H1 (cell line): ENCODE measurements at regions not wholly inside any gene's neighbourhood (a gene's known extent, or its start where the extent isn't known, plus 50 kb on each side); places are given as distances from the start of the nearest gene placed in this dataset.

Experiments used
- CTCF ChIA-PET: fragments of 300-600 bp; sonication (Branson Sonifier 250); formaldehyde crosslinking; loops from one replicate; lab custom pipeline; 2021; ENCODE audit not compliant: partially characterized antibody; lab: Charles Lee
- POLR2A ChIA-PET: fragments of 300-600 bp; sonication (Branson Sonifier 250); formaldehyde crosslinking; loops from one replicate; lab custom pipeline; 2021; ENCODE audit warnings: inconsistent platforms; ENCODE audit not compliant: partially characterized antibody; lab: Charles Lee
- DNase-seq, 2 experiments: peaks; one replicate each; pipeline versions ENCODE4 v3.0.0 to v3.0.0-alpha.2; 2010 to 2022; ENCODE audit warnings: low spot score in 2 of 2, low read depth in 1 of 2, mixed read lengths in 1 of 2
- FAIRE-seq: peaks from 2 replicates; lab custom pipeline; 2011; peaks lifted over from hg19 to GRCh38; lab: Jason Lieb, UNC
- H2AFZ ChIP-seq: 2 replicates; pipeline ENCODE4 v1.8.1; 2012; ENCODE audit warnings: low read length, inconsistent platforms
- H2AK5ac ChIP-seq: 2 replicates; pipeline ENCODE4 v1.6.1; 2013; ENCODE audit warnings: low read depth, low read length
- H2BK120ac ChIP-seq: replicated peaks from 2 replicates; pipeline ENCODE3; 2013; ENCODE audit warnings: low read depth, low read length, inconsistent platforms
- H2BK12ac ChIP-seq: 2 replicates; pipeline ENCODE4 v1.6.1; 2013; ENCODE audit warnings: low read depth, low read length
- H2BK15ac ChIP-seq: 2 replicates; pipeline ENCODE4 v1.6.1; 2013; ENCODE audit warnings: low read length
- H2BK20ac ChIP-seq: 2 replicates; pipeline ENCODE4 v1.6.1; 2013; ENCODE audit warnings: low read length
- H2BK5ac ChIP-seq: 2 replicates; pipeline ENCODE4 v1.6.1; 2013; ENCODE audit warnings: low read depth, low read length
- H3K14ac ChIP-seq: 2 replicates; pipeline ENCODE4 v1.6.1; 2013; ENCODE audit warnings: inconsistent platforms; ENCODE audit not compliant: insufficient read length
- H3K18ac ChIP-seq: 2 replicates; pipeline ENCODE4 v1.6.1; 2013; ENCODE audit warnings: low read length; ENCODE audit errors: extremely low read depth
- H3K23ac ChIP-seq: 2 replicates; pipeline ENCODE4 v1.6.1; 2013; ENCODE audit warnings: inconsistent platforms; ENCODE audit not compliant: insufficient read length
- H3K23me2 ChIP-seq: 2 replicates; pipeline ENCODE4 v1.6.1; 2013; ENCODE audit warnings: low read depth, low read length
- H3K27ac ChIP-seq: 2 replicates; pipeline ENCODE4 v1.6.1; 2011; ENCODE audit warnings: low read depth, low read length, inconsistent platforms
- H3K27me3 ChIP-seq, 4 experiments: replicated peaks in 1 of 4; 1 replicate in 1 of 4; 2 replicates in 3 of 4; pipeline versions ENCODE4 v1.6.1 to v1.8.1; 2011 to 2013; ENCODE audit warnings: low read length in 3 of 4, mild to moderate bottlenecking in 3 of 4, inconsistent platforms in 2 of 4, mixed read lengths in 2 of 4, moderate library complexity in 1 of 4; ENCODE audit not compliant: control insufficient read depth in 3 of 4, insufficient read depth in 3 of 4; ENCODE audit errors: extremely low read depth in 1 of 4
- H3K36me3 ChIP-seq, 4 experiments: 2 replicates each; pipeline versions ENCODE4 v1.6.1 to v1.8.1; 2011 to 2013; ENCODE audit warnings: mild to moderate bottlenecking in 4 of 4, low read length in 3 of 4, moderate library complexity in 2 of 4, control low read depth in 1 of 4, inconsistent platforms in 1 of 4; ENCODE audit not compliant: insufficient read depth in 4 of 4, control insufficient read depth in 2 of 4
- H3K4ac ChIP-seq: replicated peaks from 2 replicates; pipeline ENCODE3; 2013; ENCODE audit warnings: low read length, low read depth, mixed read lengths, inconsistent platforms; ENCODE audit not compliant: insufficient read length
- H3K4me1 ChIP-seq, 4 experiments: replicated peaks in 1 of 4; 1 replicate in 1 of 4; 2 replicates in 3 of 4; pipeline versions ENCODE4 v1.6.1 to v1.8.1; 2011 to 2013; ENCODE audit warnings: low read length in 3 of 4, inconsistent platforms in 2 of 4, mixed read lengths in 1 of 4; ENCODE audit not compliant: insufficient read depth in 4 of 4, control insufficient read depth in 3 of 4
- H3K4me2 ChIP-seq, 2 experiments: 2 replicates each; pipeline versions ENCODE4 v1.6.1 to v1.8.1; 2011 to 2013; ENCODE audit warnings: low read depth in 2 of 2, low read length in 2 of 2, control low read depth in 1 of 2, inconsistent platforms in 1 of 2, mild to moderate bottlenecking in 1 of 2; ENCODE audit not compliant: insufficient read depth in 1 of 2
- H3K4me3 ChIP-seq, 4 experiments: fragments of 200-600, 300-600 bp in 1 of 4; sonication (generic), shearing (Covaris generic), sonication (Bioruptor Twin) in 1 of 4; 2 replicates each; pipeline versions ENCODE4 v1.5.1 to v1.8.1; 2011 to 2016; ENCODE audit warnings: low read length in 4 of 4, low read depth in 3 of 4, control low read depth in 2 of 4, inconsistent platforms in 2 of 4, mild to moderate bottlenecking in 2 of 4, mixed read lengths in 1 of 4, moderate library complexity in 1 of 4; ENCODE audit not compliant: insufficient read depth in 2 of 4; ENCODE audit errors: extremely low read depth in 1 of 4
- H3K56ac ChIP-seq: replicated peaks from 2 replicates; pipeline ENCODE3; 2013; ENCODE audit warnings: low read depth, mild to moderate bottlenecking, mixed read lengths, low read length, inconsistent platforms; ENCODE audit not compliant: insufficient read length
- H3K79me1 ChIP-seq: 2 replicates; pipeline ENCODE4 v1.6.1; 2013; ENCODE audit warnings: low read depth, low read length, control low read depth
- H3K79me2 ChIP-seq, 2 experiments: 2 replicates each; pipeline versions ENCODE4 v1.6.1 to v1.8.1; 2012 to 2013; ENCODE audit warnings: low read length in 2 of 2, mild to moderate bottlenecking in 2 of 2, inconsistent platforms in 1 of 2; ENCODE audit not compliant: insufficient read depth in 2 of 2, control insufficient read depth in 1 of 2
- H3K9ac ChIP-seq, 4 experiments: replicated peaks in 1 of 4; 1 replicate in 1 of 4; 2 replicates in 3 of 4; pipeline versions ENCODE4 v1.6.1 to v1.8.1; 2011 to 2013; ENCODE audit warnings: low read depth in 3 of 4, low read length in 3 of 4, control low read depth in 2 of 4, mild to moderate bottlenecking in 2 of 4, moderate library complexity in 2 of 4, inconsistent platforms in 1 of 4; ENCODE audit errors: extremely low read depth in 1 of 4
- H3K9me3 ChIP-seq, 2 experiments: 2 replicates each; pipeline versions ENCODE4 v1.6.1 to v1.8.1; 2012 to 2013; ENCODE audit warnings: mild to moderate bottlenecking in 2 of 2, moderate library complexity in 2 of 2, control low read depth in 1 of 2, inconsistent platforms in 1 of 2, low read depth in 1 of 2, low read length in 1 of 2, mixed read lengths in 1 of 2; ENCODE audit not compliant: insufficient read depth in 2 of 2
- H4K20me1 ChIP-seq, 2 experiments: replicated peaks in 1 of 2; 2 replicates each; pipeline versions ENCODE3 to v1.8.1; 2011 to 2013; ENCODE audit warnings: inconsistent platforms in 2 of 2, low read length in 2 of 2, mild to moderate bottlenecking in 1 of 2; ENCODE audit not compliant: insufficient read depth in 2 of 2, control insufficient read depth in 1 of 2
- H4K5ac ChIP-seq: 2 replicates; pipeline ENCODE4 v1.6.1; 2013; ENCODE audit warnings: low read length, low read depth, mixed read lengths, inconsistent platforms; ENCODE audit not compliant: insufficient read length
- H4K8ac ChIP-seq: 2 replicates; pipeline ENCODE4 v1.8.0; 2013; ENCODE audit warnings: mild to moderate bottlenecking, moderate library complexity, low read length, inconsistent platforms; ENCODE audit not compliant: insufficient read depth; ENCODE audit errors: extremely low read depth
- H4K91ac ChIP-seq: replicated peaks from 2 replicates; pipeline ENCODE3; 2013; ENCODE audit warnings: low read length, mixed read lengths, inconsistent platforms; ENCODE audit not compliant: insufficient read length
- WGBS, 2 experiments: shearing (Covaris generic) in 1 of 2; methylation state at CpG; one replicate each; pipeline versions ENCODE4 v1.1.6 to v1.1.7; 2013 to 2015; ENCODE audit warnings: low lambda C conversion rate in 2 of 2, mixed read lengths in 2 of 2, inconsistent platforms in 1 of 2, low coverage in 1 of 2, missing lambda C conversion rate in 1 of 2; ENCODE audit not compliant: insufficient replicate concordance in 2 of 2, insufficient coverage in 1 of 2, insufficient read length in 1 of 2; ENCODE audit errors: extremely low coverage in 1 of 2, missing lambda C conversion rate in 1 of 2; 5-methylcytosine and 5-hydroxymethylcytosine counted together

- H3K27ac ChIP-seq, result no peak overlapping the region
- no peaks in the 10 kb centered on the region for H3K23me2 ChIP-seq
- H3K14ac ChIP-seq, result no peak overlapping the region
- no peaks in the 10 kb centered on the region for H3K79me2 ChIP-seq
- no peak overlapping the region for H3K23ac ChIP-seq
- H2BK20ac ChIP-seq, result no peak overlapping the region
- H3K4me2 ChIP-seq, result no peak overlapping the region
- no peak overlapping the region for H2BK5ac ChIP-seq
- no peak overlapping the region for H2BK12ac ChIP-seq
- no peak for DNase-seq
- H4K20me1 ChIP-seq, result no peaks in the 10 kb centered on the region
- no peak overlapping the region for H4K91ac ChIP-seq
- H2BK15ac ChIP-seq, result no peak overlapping the region
- no peaks in the 10 kb centered on the region for H3K36me3 ChIP-seq
- no peak overlapping the region for H2BK120ac ChIP-seq
- H3K4me3 ChIP-seq, result no peak overlapping the region
- H4K5ac ChIP-seq, result no peak overlapping the region
- no peak overlapping the region for H3K56ac ChIP-seq
- H3K4ac ChIP-seq, result no peak overlapping the region
- H3K4me1 ChIP-seq, result peaks cover 0 to 3% (median 0%) of the 10 kb centered on the region in 4 experiments; a peak in 1 of 7 replicates
- H4K8ac ChIP-seq, result no peak overlapping the region
- H3K27me3 ChIP-seq, result no peaks in the 10 kb centered on the region
- no peak for FAIRE-seq
- ChIA-PET POLR2A (no interaction called here), CTCF (interaction anchor here (0.6 kb wide), 1 partner anchor 307 kb away, joined by 3 read pairs; no protein-coding TSS in a partner anchor)
- no peak overlapping the region for H2AK5ac ChIP-seq
- peaks cover 0 to 5% of the 10 kb centered on the region in 2 experiments; a peak in 1 of 4 replicates for H3K9me3 ChIP-seq
- no peak overlapping the region for H2AFZ ChIP-seq
- no peak overlapping the region for H3K18ac ChIP-seq
- H3K9ac ChIP-seq, result no peak overlapping the region
- WGBS, 2 experiments, result 82% methylated on average over 2 of the region's 2 CpGs; no CpG with 5 or more reads in 1 of the 2 experiments
- no peaks in the 10 kb centered on the region for H3K79me1 ChIP-seq
Measured at GRCh38 chr13:40115426-40115825, 460.0 kb downstream of the COG6 start.
